K562 (cell line): ENCODE measurements at regions not wholly inside any gene's neighbourhood (a gene's known extent, or its start where the extent isn't known, plus 50 kb on each side); places are given as distances from the start of the nearest gene placed in this dataset.

Experiments used
- ATAC-seq: fragments of 200-7000 bp; cut with Tn5 transposase; 3 replicates; pipeline ENCODE4 v1.9.1; 2020; ENCODE audit warnings: moderate library complexity
- BruUV-seq: library from RNA; stranded (reverse); fragments of 400-500 nt; replicated peaks from 2 replicates; lab custom pipeline; 2021; lab: Mats Ljungman, UMichigan
- CTCF ChIA-PET: fragments of 300-600 bp; formaldehyde crosslinking; extraction: SDS; loops from one replicate; lab custom pipeline; 2021; ENCODE audit warnings: low intra/inter-chr PET ratio; lab: Yijun Ruan, JAX
- POLR2A ChIA-PET: fragments of 300-600, 350-650 bp; sonication (Branson Sonifier 250); formaldehyde crosslinking; extraction: SDS; loops from one replicate; lab custom pipeline; 2021; ENCODE audit warnings: antibody characterized with exemption, inconsistent platforms; lab: Yijun Ruan, JAX
- DNase-seq, 4 experiments: peaks; one replicate each; pipeline versions ENCODE4 v3.0.0 to v3.0.0-alpha.2; 2011 to 2018; ENCODE audit warnings: low spot score in 3 of 4, mixed read lengths in 3 of 4; ENCODE audit errors: extremely low read depth in 1 of 4
- FAIRE-seq: peaks from 2 replicates; lab custom pipeline; 2011; peaks lifted over from hg19 to GRCh38; lab: Jason Lieb, UNC
- H2AFZ ChIP-seq: 2 replicates; pipeline ENCODE4 v1.6.0; 2011; ENCODE audit warnings: low read depth, low read length, control low read depth, inconsistent platforms
- H3K27ac ChIP-seq: fragments of 200-600 bp; 3 replicates; pipeline ENCODE4 v1.8.0; 2011; ENCODE audit warnings: low read depth, mild to moderate bottlenecking, control low read depth, inconsistent platforms, low read length, moderate library complexity, mixed read lengths; ENCODE audit errors: extremely low read depth
- H3K27me3 ChIP-seq, 2 experiments: fragments of 300-600 bp in 1 of 2; 2 replicates in 1 of 2; 3 replicates in 1 of 2; pipeline versions ENCODE4 v1.6.0 to v1.8.0; 2011; ENCODE audit warnings: inconsistent platforms in 2 of 2, low read length in 2 of 2, mild to moderate bottlenecking in 1 of 2, mixed read lengths in 1 of 2, moderate library complexity in 1 of 2; ENCODE audit not compliant: control insufficient read depth in 2 of 2, insufficient read depth in 2 of 2
- H3K36me3 ChIP-seq: fragments of 300-600 bp; 3 replicates; pipeline ENCODE4 v1.8.0; 2011; ENCODE audit warnings: mild to moderate bottlenecking, low read length, inconsistent platforms; ENCODE audit not compliant: control insufficient read depth, insufficient read depth
- H3K4me1 ChIP-seq, 2 experiments: fragments of 200-600 bp in 1 of 2; replicated peaks in 1 of 2; 2 replicates in 1 of 2; 3 replicates in 1 of 2; pipeline versions ENCODE4 v1.5.1 to v1.8.0; 2011; ENCODE audit warnings: inconsistent platforms in 2 of 2, low read length in 2 of 2, mild to moderate bottlenecking in 1 of 2, mixed read lengths in 1 of 2, moderate library complexity in 1 of 2; ENCODE audit not compliant: control insufficient read depth in 2 of 2, insufficient read depth in 2 of 2
- H3K4me2 ChIP-seq: 2 replicates; pipeline ENCODE4 v1.6.1; 2011; ENCODE audit warnings: low read length, control low read depth, inconsistent platforms, mixed read lengths; ENCODE audit not compliant: insufficient read depth
- H3K4me3 ChIP-seq: fragments of 200-600 bp; sonication (generic), shearing (Covaris generic); 2 replicates; pipeline ENCODE4 v1.5.1; 2016; ENCODE audit warnings: control low read depth, inconsistent platforms
- H3K79me2 ChIP-seq: fragments of 200-600 bp; 3 replicates; pipeline ENCODE4 v1.8.0; 2011; ENCODE audit warnings: low read length, inconsistent platforms; ENCODE audit not compliant: control insufficient read depth, insufficient read depth
- H3K9ac ChIP-seq, 2 experiments: 2 replicates each; pipeline versions ENCODE4 v1.6.0 to v1.6.1; 2011; ENCODE audit warnings: low read depth in 2 of 2, low read length in 2 of 2, control low read depth in 1 of 2, inconsistent platforms in 1 of 2, mild to moderate bottlenecking in 1 of 2, mixed read lengths in 1 of 2; ENCODE audit not compliant: insufficient read depth in 1 of 2
- H3K9me1 ChIP-seq: one replicate; pipeline ENCODE4 v1.6.0; 2011; ENCODE audit warnings: inconsistent platforms, mild to moderate bottlenecking, low read length, moderate library complexity; ENCODE audit not compliant: control insufficient read depth, insufficient read depth
- H3K9me3 ChIP-seq: replicated peaks from 2 replicates; pipeline ENCODE4 v1.5.1; 2011; ENCODE audit warnings: low read depth, low read length, inconsistent platforms; ENCODE audit not compliant: control insufficient read depth, insufficient read depth
- H4K20me1 ChIP-seq: replicated peaks from 2 replicates; pipeline ENCODE4 v1.6.1; 2011; ENCODE audit warnings: low read length, inconsistent platforms, mixed read lengths; ENCODE audit not compliant: control insufficient read depth, insufficient read depth
- FOSL1 ChIP-seq: fragments of 200-800 bp; sonication (Bioruptor generic); conservative IDR thresholded peaks from 2 replicates; pipeline ENCODE4 v1.6.1; 2016; ENCODE audit warnings: missing genetic modification characterization, missing compliant biosample characterization
- NFYB ChIP-seq: IDR thresholded peaks from 2 replicates; pipeline ENCODE4 v1.6.1; 2011; ENCODE audit warnings: mild to moderate bottlenecking, moderate library complexity; ENCODE audit not compliant: insufficient read length; ENCODE audit errors: extremely low read depth
- SMARCE1 ChIP-seq: fragments of 450-650 bp; IDR thresholded peaks from 2 replicates; pipeline ENCODE4 v1.7.1; 2016; ENCODE audit warnings: mild to moderate bottlenecking
- SRSF1 ChIP-seq: fragments of 200-400 bp; formaldehyde crosslinking; IDR thresholded peaks from 2 replicates; pipeline ENCODE4 v1.6.1; 2017; ENCODE audit warnings: mild to moderate bottlenecking, low read depth, low read length, moderate library complexity
- STAG1 ChIP-seq: sonication (generic); formaldehyde crosslinking; IDR thresholded peaks from 2 replicates; pipeline ENCODE4 v1.5.0; 2020; ENCODE audit warnings: missing genetic modification reagents, borderline replicate concordance
- TAF9B ChIP-seq: fragments of 450-650 bp; IDR thresholded peaks from 2 replicates; pipeline ENCODE4 v1.6.1; 2018; ENCODE audit warnings: mild to moderate bottlenecking; ENCODE audit not compliant: partially characterized antibody
- ZNF23 ChIP-seq: fragments of 250-450 bp; sonication (Bioruptor Pico); IDR thresholded peaks from 2 replicates; pipeline ENCODE4 v1.4.0; 2020; ENCODE audit warnings: mild to moderate bottlenecking
- ZNF239 ChIP-seq: fragments of 250-450 bp; sonication (Bioruptor Pico); IDR thresholded peaks from 2 replicates; pipeline ENCODE4 v1.4.0; 2020; ENCODE audit warnings: mild to moderate bottlenecking
- WGBS: fragments of 100-300 bp; shearing (Covaris generic); methylation state at CpG from one replicate; pipeline ENCODE4 v1.1.6; 2016; ENCODE audit warnings: low coverage, mixed read lengths; ENCODE audit not compliant: insufficient coverage; ENCODE audit errors: missing lambda C conversion rate; 5-methylcytosine and 5-hydroxymethylcytosine counted together
- in situ Hi-C: fragments of 300-500 bp; cut with MboI; formaldehyde crosslinking; loops from 4 replicates; pipeline ENCODE4 v1.15.0; 2018; ENCODE audit warnings: inconsistent platforms, mixed read lengths
- intact Hi-C: fragments of 100-400 bp; cut with micrococcal nuclease; formaldehyde crosslinking; loops from 2 replicates; pipeline ENCODE4 v1.14.2; 2022
- TF ChIP-seq, protein P1 (sequence below): fragments of 450-650 bp; IDR thresholded peaks from 2 replicates; pipeline ENCODE4 v1.6.1; 2016; ENCODE audit warnings: mild to moderate bottlenecking, moderate library complexity
- TF ChIP-seq, protein P2 (sequence below): IDR thresholded peaks from 2 replicates; pipeline ENCODE4 v1.6.1; 2011; ENCODE audit warnings: borderline replicate concordance, low read depth, mild to moderate bottlenecking, moderate library complexity, low read length; ENCODE audit not compliant: insufficient read depth, poor library complexity, severe bottlenecking

DNA sequence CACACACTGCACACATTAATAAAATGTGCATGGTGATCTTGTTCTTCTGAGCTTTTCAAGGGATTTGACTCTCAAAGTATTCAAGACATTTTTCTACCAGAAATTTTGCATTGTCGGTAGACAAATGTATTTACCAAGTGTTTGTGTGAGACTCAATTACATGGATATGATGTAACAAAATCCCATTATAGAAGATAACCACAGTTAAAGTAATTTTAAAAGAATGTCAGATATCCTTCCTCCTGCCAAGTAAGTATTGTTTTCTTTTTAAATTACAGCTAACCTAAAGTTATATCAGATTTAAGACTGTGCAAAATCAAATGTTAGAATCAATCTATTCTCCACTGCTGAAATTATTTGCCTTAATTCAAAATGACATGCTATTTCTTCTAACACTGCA is 1344.5 kb upstream of the CHAC2 start:
- Histone ChIP-seq H3K9me1 (no peaks in the 10 kb centered on the region), H3K4me3 (no peak overlapping the region), H3K4me1 (no peaks in the 10 kb centered on the region), H3K27ac (no peak overlapping the region), H2AFZ (no peak overlapping the region), H3K79me2 (no peaks in the 10 kb centered on the region), H3K9ac (no peak overlapping the region), H3K9me3 (no peaks in the 10 kb centered on the region; the same call in 1 of the 2 replicates), H4K20me1 (no peaks in the 10 kb centered on the region), H3K36me3 (no peaks in the 10 kb centered on the region), H3K27me3 (no peaks in the 10 kb centered on the region), H3K4me2 (no peak overlapping the region)
- CTCF ChIA-PET: no interaction called here
- FAIRE-seq: no peak
- BruUV-seq: no TSS peak
- no peak for DNase-seq
- POLR2A ChIA-PET: no interaction called here
- no peak for ATAC-seq
- intact Hi-C loops (no loop called here), in situ Hi-C loops (no loop called here)
- 0% methylated on average over 1 of the region's 1 CpG for WGBS
- no peak for TF ChIP-seq ZNF23
- no peak for TF ChIP-seq SRSF1
- no peak for TF ChIP-seq TAF9B
- no peak for TF ChIP-seq STAG1
- no peak for TF ChIP-seq NFYB
- TF ChIP-seq, protein P1, sequence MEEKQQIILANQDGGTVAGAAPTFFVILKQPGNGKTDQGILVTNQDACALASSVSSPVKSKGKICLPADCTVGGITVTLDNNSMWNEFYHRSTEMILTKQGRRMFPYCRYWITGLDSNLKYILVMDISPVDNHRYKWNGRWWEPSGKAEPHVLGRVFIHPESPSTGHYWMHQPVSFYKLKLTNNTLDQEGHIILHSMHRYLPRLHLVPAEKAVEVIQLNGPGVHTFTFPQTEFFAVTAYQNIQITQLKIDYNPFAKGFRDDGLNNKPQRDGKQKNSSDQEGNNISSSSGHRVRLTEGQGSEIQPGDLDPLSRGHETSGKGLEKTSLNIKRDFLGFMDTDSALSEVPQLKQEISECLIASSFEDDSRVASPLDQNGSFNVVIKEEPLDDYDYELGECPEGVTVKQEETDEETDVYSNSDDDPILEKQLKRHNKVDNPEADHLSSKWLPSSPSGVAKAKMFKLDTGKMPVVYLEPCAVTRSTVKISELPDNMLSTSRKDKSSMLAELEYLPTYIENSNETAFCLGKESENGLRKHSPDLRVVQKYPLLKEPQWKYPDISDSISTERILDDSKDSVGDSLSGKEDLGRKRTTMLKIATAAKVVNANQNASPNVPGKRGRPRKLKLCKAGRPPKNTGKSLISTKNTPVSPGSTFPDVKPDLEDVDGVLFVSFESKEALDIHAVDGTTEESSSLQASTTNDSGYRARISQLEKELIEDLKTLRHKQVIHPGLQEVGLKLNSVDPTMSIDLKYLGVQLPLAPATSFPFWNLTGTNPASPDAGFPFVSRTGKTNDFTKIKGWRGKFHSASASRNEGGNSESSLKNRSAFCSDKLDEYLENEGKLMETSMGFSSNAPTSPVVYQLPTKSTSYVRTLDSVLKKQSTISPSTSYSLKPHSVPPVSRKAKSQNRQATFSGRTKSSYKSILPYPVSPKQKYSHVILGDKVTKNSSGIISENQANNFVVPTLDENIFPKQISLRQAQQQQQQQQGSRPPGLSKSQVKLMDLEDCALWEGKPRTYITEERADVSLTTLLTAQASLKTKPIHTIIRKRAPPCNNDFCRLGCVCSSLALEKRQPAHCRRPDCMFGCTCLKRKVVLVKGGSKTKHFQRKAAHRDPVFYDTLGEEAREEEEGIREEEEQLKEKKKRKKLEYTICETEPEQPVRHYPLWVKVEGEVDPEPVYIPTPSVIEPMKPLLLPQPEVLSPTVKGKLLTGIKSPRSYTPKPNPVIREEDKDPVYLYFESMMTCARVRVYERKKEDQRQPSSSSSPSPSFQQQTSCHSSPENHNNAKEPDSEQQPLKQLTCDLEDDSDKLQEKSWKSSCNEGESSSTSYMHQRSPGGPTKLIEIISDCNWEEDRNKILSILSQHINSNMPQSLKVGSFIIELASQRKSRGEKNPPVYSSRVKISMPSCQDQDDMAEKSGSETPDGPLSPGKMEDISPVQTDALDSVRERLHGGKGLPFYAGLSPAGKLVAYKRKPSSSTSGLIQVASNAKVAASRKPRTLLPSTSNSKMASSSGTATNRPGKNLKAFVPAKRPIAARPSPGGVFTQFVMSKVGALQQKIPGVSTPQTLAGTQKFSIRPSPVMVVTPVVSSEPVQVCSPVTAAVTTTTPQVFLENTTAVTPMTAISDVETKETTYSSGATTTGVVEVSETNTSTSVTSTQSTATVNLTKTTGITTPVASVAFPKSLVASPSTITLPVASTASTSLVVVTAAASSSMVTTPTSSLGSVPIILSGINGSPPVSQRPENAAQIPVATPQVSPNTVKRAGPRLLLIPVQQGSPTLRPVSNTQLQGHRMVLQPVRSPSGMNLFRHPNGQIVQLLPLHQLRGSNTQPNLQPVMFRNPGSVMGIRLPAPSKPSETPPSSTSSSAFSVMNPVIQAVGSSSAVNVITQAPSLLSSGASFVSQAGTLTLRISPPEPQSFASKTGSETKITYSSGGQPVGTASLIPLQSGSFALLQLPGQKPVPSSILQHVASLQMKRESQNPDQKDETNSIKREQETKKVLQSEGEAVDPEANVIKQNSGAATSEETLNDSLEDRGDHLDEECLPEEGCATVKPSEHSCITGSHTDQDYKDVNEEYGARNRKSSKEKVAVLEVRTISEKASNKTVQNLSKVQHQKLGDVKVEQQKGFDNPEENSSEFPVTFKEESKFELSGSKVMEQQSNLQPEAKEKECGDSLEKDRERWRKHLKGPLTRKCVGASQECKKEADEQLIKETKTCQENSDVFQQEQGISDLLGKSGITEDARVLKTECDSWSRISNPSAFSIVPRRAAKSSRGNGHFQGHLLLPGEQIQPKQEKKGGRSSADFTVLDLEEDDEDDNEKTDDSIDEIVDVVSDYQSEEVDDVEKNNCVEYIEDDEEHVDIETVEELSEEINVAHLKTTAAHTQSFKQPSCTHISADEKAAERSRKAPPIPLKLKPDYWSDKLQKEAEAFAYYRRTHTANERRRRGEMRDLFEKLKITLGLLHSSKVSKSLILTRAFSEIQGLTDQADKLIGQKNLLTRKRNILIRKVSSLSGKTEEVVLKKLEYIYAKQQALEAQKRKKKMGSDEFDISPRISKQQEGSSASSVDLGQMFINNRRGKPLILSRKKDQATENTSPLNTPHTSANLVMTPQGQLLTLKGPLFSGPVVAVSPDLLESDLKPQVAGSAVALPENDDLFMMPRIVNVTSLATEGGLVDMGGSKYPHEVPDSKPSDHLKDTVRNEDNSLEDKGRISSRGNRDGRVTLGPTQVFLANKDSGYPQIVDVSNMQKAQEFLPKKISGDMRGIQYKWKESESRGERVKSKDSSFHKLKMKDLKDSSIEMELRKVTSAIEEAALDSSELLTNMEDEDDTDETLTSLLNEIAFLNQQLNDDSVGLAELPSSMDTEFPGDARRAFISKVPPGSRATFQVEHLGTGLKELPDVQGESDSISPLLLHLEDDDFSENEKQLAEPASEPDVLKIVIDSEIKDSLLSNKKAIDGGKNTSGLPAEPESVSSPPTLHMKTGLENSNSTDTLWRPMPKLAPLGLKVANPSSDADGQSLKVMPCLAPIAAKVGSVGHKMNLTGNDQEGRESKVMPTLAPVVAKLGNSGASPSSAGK: no peak
- no peak for TF ChIP-seq SMARCE1
- TF ChIP-seq ZNF239 (CRISPR knock-in tag): no peak
- no peak for TF ChIP-seq FOSL1 (tag)
- TF ChIP-seq, protein P2, sequence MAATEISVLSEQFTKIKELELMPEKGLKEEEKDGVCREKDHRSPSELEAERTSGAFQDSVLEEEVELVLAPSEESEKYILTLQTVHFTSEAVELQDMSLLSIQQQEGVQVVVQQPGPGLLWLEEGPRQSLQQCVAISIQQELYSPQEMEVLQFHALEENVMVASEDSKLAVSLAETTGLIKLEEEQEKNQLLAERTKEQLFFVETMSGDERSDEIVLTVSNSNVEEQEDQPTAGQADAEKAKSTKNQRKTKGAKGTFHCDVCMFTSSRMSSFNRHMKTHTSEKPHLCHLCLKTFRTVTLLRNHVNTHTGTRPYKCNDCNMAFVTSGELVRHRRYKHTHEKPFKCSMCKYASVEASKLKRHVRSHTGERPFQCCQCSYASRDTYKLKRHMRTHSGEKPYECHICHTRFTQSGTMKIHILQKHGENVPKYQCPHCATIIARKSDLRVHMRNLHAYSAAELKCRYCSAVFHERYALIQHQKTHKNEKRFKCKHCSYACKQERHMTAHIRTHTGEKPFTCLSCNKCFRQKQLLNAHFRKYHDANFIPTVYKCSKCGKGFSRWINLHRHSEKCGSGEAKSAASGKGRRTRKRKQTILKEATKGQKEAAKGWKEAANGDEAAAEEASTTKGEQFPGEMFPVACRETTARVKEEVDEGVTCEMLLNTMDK: no peak
